GM12878 (cell line): ENCODE measurements at regions not wholly inside any gene's neighbourhood (a gene's known extent, or its start where the extent isn't known, plus 50 kb on each side); places are given as distances from the start of the nearest gene placed in this dataset.

Experiments
- ATAC-seq: fragments of 200-7000 bp; cut with Tn5 transposase; 3 replicates; pipeline ENCODE4 v1.9.1; 2020; ENCODE audit warnings: mild to moderate bottlenecking, moderate library complexity
- BruUV-seq: library from RNA; stranded (reverse); fragments of 400-500 nt; replicated peaks from 2 replicates; lab custom pipeline; 2021; lab: Mats Ljungman, UMichigan
- CTCF ChIA-PET: fragments of 300-600 bp; sonication (Branson Sonifier 250); formaldehyde crosslinking; extraction: SDS; loops from one replicate; lab custom pipeline; 2021; ENCODE audit warnings: inconsistent platforms; lab: Yijun Ruan, JAX
- POLR2A ChIA-PET: fragments of 350-600 bp; formaldehyde crosslinking; extraction: SDS; loops from one replicate; lab custom pipeline; 2021; ENCODE audit warnings: inconsistent platforms; lab: Charles Lee
- RAD21 ChIA-PET: fragments of 300-600 bp; sonication (Branson Sonifier 250); formaldehyde crosslinking; loops from one replicate; lab custom pipeline; 2023; ENCODE audit warnings: antibody characterized with exemption; ENCODE audit not compliant: unreplicated experiment; lab: Charles Lee
- SMC1A ChIA-PET: fragments of 300-600 bp; sonication (Branson Sonifier 250); formaldehyde crosslinking; loops from one replicate; lab custom pipeline; 2023; ENCODE audit not compliant: unreplicated experiment, uncharacterized antibody; lab: Charles Lee
- DNase-seq: peaks from one replicate; pipeline ENCODE4 v3.0.0-alpha.2; 2011; ENCODE audit warnings: low read depth, low spot score
- FAIRE-seq: peaks from 3 replicates; lab custom pipeline; 2011; peaks lifted over from hg19 to GRCh38; lab: Jason Lieb, UNC
- H2AFZ ChIP-seq: 2 replicates; pipeline ENCODE4 v1.6.0; 2011; ENCODE audit warnings: low read depth, low read length, control low read depth; ENCODE audit not compliant: control insufficient read depth
- H3K27ac ChIP-seq: 2 replicates; pipeline ENCODE4 v1.5.1; 2011; ENCODE audit warnings: control low read depth; ENCODE audit not compliant: control insufficient read depth, insufficient read depth
- H3K27me3 ChIP-seq, 2 experiments: replicated peaks in 1 of 2; 2 replicates each; pipeline versions ENCODE4 v1.6.0 to v1.6.1; 2011; ENCODE audit warnings: low read length in 1 of 2; ENCODE audit not compliant: control insufficient read depth in 2 of 2, insufficient read depth in 2 of 2
- H3K36me3 ChIP-seq, 2 experiments: 2 replicates each; pipeline ENCODE4 v1.5.1; 2011; ENCODE audit warnings: low read length in 1 of 2; ENCODE audit not compliant: control insufficient read depth in 2 of 2, insufficient read depth in 2 of 2
- H3K4me1 ChIP-seq: 2 replicates; pipeline ENCODE4 v1.6.1; 2011; ENCODE audit warnings: mild to moderate bottlenecking, low read length, moderate library complexity, mixed read lengths; ENCODE audit not compliant: control insufficient read depth, insufficient read depth
- H3K4me2 ChIP-seq: 2 replicates; pipeline ENCODE4 v1.6.0; 2011; ENCODE audit warnings: control low read depth; ENCODE audit not compliant: control insufficient read depth, insufficient read depth
- H3K4me3 ChIP-seq: fragments of 200-600 bp; sonication (generic); 2 replicates; pipeline ENCODE4 v1.5.1; 2016
- H3K79me2 ChIP-seq: 2 replicates; pipeline ENCODE4 v1.6.0; 2011; ENCODE audit warnings: low read length; ENCODE audit not compliant: control insufficient read depth, insufficient read depth
- H3K9ac ChIP-seq: 2 replicates; pipeline ENCODE4 v1.8.0; 2011; ENCODE audit warnings: low read length, control low read depth, mixed read lengths; ENCODE audit not compliant: control insufficient read depth, insufficient read depth
- H3K9me3 ChIP-seq: replicated peaks from 3 replicates; pipeline ENCODE4 v1.5.1; 2011; ENCODE audit warnings: mild to moderate bottlenecking, low read length; ENCODE audit not compliant: control insufficient read depth, insufficient read depth
- H4K20me1 ChIP-seq: 2 replicates; pipeline ENCODE4 v1.6.0; 2011; ENCODE audit not compliant: control insufficient read depth, insufficient read depth
- EZH2 ChIP-seq: IDR thresholded peaks from 2 replicates; pipeline ENCODE4 v1.6.1; 2012; ENCODE audit warnings: low read depth, mild to moderate bottlenecking, control low read depth, inconsistent platforms, low read length, borderline replicate concordance; ENCODE audit not compliant: control insufficient read depth
- NBN ChIP-seq: fragments of 450-650 bp; IDR thresholded peaks from 2 replicates; pipeline ENCODE4 v1.6.1; 2016
- SIN3A ChIP-seq: IDR thresholded peaks from 2 replicates; pipeline ENCODE4 v1.6.1; 2012; ENCODE audit warnings: low read depth, low read length, improper control_type of control experiment
- ZBED1 ChIP-seq: IDR thresholded peaks from 2 replicates; pipeline ENCODE4 v1.6.1; 2016; ENCODE audit warnings: borderline replicate concordance
- WGBS: methylation state at CpG from one replicate; pipeline ENCODE4 v1.1.6; 2016; ENCODE audit warnings: low lambda C conversion rate; ENCODE audit not compliant: insufficient replicate concordance, insufficient coverage; ENCODE audit errors: missing lambda C conversion rate; 5-methylcytosine and 5-hydroxymethylcytosine counted together
- in situ Hi-C: fragments of 300-500 bp; cut with MboI; formaldehyde crosslinking; loops from 9 replicates; pipeline ENCODE4 v1.14.3; 2018; ENCODE audit warnings: mixed read lengths
- intact Hi-C: fragments of 100-400 bp; cut with micrococcal nuclease; formaldehyde crosslinking; loops from one replicate; pipeline ENCODE4 v1.14.2; 2022; ENCODE audit not compliant: unreplicated experiment

GRCh38 chr4:31995943-31996901 lies 1276.1 kb downstream of the PCDH7 start:
- Histone ChIP-seq H3K27ac (no peak overlapping the region), H3K79me2 (no peaks in the 10 kb centered on the region), H3K4me1 (no peaks in the 10 kb centered on the region), H3K27me3 (no peaks in the 10 kb centered on the region), H3K9me3 (no peaks in the 10 kb centered on the region)
- BruUV-seq = no TSS peak
- TF ChIP-seq EZH2 = no peak
- TF ChIP-seq, all 136 proteins: peak for 0
- Histone ChIP-seq H3K4me3 (no peak overlapping the region), H3K4me2 (no peak overlapping the region), H4K20me1 (no peaks in the 10 kb centered on the region), H2AFZ (no peak overlapping the region), H3K9ac (no peak overlapping the region), H3K36me3 (no peaks in the 10 kb centered on the region)
- CTCF ChIA-PET = no interaction called here
- no peak for ATAC-seq
- SMC1A ChIA-PET = interaction anchor here (1.3 kb wide), 1 partner anchor 12 kb away, joined by 3 read pairs; no protein-coding TSS in a partner anchor
- WGBS = 56% methylated on average over 42 of the region's 55 CpGs
- intact Hi-C loops = no loop called here
- in situ Hi-C loops = no loop called here
- POLR2A ChIA-PET = no interaction called here
- DNase-seq = no peak
- FAIRE-seq = no peak
- RAD21 ChIA-PET = no interaction called here

GRCh38 chr4:31998807-31999206 lies 1278.6 kb downstream of the PCDH7 start:
- Histone ChIP-seq H3K4me1 (no peaks in the 10 kb centered on the region), H2AFZ (no peak overlapping the region), H3K9ac (no peak overlapping the region), H3K36me3 (no peaks in the 10 kb centered on the region), H3K4me2 (no peak overlapping the region), H3K79me2 (no peaks in the 10 kb centered on the region), H3K9me3 (no peaks in the 10 kb centered on the region), H4K20me1 (no peaks in the 10 kb centered on the region), H3K27me3 (no peaks in the 10 kb centered on the region), H3K4me3 (no peak overlapping the region), H3K27ac (no peak overlapping the region)
- in situ Hi-C loops (no loop called here), intact Hi-C loops (no loop called here)
- CTCF ChIA-PET = no interaction called here
- FAIRE-seq (no peak), DNase-seq (no peak), ATAC-seq (no peak)
- POLR2A ChIA-PET = no interaction called here
- RAD21 ChIA-PET = interaction anchor here (1.5 kb wide), 1 partner anchor 10 kb away, joined by 5 read pairs; no protein-coding TSS in a partner anchor
- BruUV-seq = no TSS peak
- no peak for TF ChIP-seq SIN3A
- no peak for TF ChIP-seq ZBED1
- no peak for TF ChIP-seq NBN
- WGBS = 4% methylated on average over 2 of the region's 2 CpGs
- SMC1A ChIA-PET = no interaction called here
